Trophoblast cell (in vitro differentiated cells and primary cell): ENCODE measurements at regions not wholly inside any gene's neighbourhood (a gene's known extent, or its start where the extent isn't known, plus 50 kb on each side); places are given as distances from the start of the nearest gene placed in this dataset.

Experiments
- DNase-seq, 2 donors: peaks; one replicate each; pipeline ENCODE4 v3.0.0-alpha.2; 2016
- H2AFZ ChIP-seq: 2 replicates; pipeline ENCODE4 v1.6.1; 2013; ENCODE audit warnings: low read length, moderate library complexity, mild to moderate bottlenecking; ENCODE audit not compliant: insufficient read depth, poor library complexity
- H2AK5ac ChIP-seq: 2 replicates; pipeline ENCODE4 v1.6.1; 2013; ENCODE audit warnings: mild to moderate bottlenecking, low read length
- H2BK120ac ChIP-seq: 2 replicates; pipeline ENCODE4 v1.6.1; 2013; ENCODE audit warnings: low read length, mild to moderate bottlenecking, moderate library complexity; ENCODE audit not compliant: insufficient read depth, poor library complexity
- H2BK12ac ChIP-seq: 2 replicates; pipeline ENCODE4 v1.6.1; 2013; ENCODE audit warnings: mild to moderate bottlenecking, low read length, moderate library complexity
- H2BK5ac ChIP-seq: 2 replicates; pipeline ENCODE4 v1.6.1; 2013; ENCODE audit warnings: low read length, low read depth, moderate library complexity, mild to moderate bottlenecking; ENCODE audit not compliant: poor library complexity
- H3K14ac ChIP-seq: 2 replicates; pipeline ENCODE4 v1.6.1; 2013; ENCODE audit warnings: mild to moderate bottlenecking, low read length
- H3K18ac ChIP-seq: 2 replicates; pipeline ENCODE4 v1.6.1; 2013; ENCODE audit warnings: mild to moderate bottlenecking, low read length
- H3K23ac ChIP-seq: 2 replicates; pipeline ENCODE4 v1.6.1; 2013; ENCODE audit warnings: low read length
- H3K27ac ChIP-seq: 2 replicates; pipeline ENCODE4 v1.5.1; 2013; ENCODE audit warnings: low read depth, mild to moderate bottlenecking, inconsistent platforms, low read length, moderate library complexity
- H3K27me3 ChIP-seq: 2 replicates; pipeline ENCODE4 v1.6.1; 2013; ENCODE audit warnings: inconsistent platforms, mild to moderate bottlenecking, low read length, moderate library complexity; ENCODE audit not compliant: insufficient read depth
- H3K36me3 ChIP-seq, 2 experiments: 1 replicate in 1 of 2; 2 replicates in 1 of 2; pipeline ENCODE4 v1.6.1; 2013; ENCODE audit warnings: low read length in 2 of 2, mild to moderate bottlenecking in 2 of 2, moderate library complexity in 1 of 2; ENCODE audit not compliant: insufficient read depth in 2 of 2, control insufficient read depth in 1 of 2
- H3K4ac ChIP-seq: 2 replicates; pipeline ENCODE4 v1.6.1; 2013; ENCODE audit warnings: low read depth, mild to moderate bottlenecking, low read length, moderate library complexity
- H3K4me1 ChIP-seq, 2 experiments: 1 replicate in 1 of 2; 2 replicates in 1 of 2; pipeline ENCODE4 v1.6.1; 2013; ENCODE audit warnings: low read length in 2 of 2, mild to moderate bottlenecking in 2 of 2, moderate library complexity in 1 of 2; ENCODE audit not compliant: insufficient read depth in 2 of 2, control insufficient read depth in 1 of 2
- H3K4me2 ChIP-seq: 2 replicates; pipeline ENCODE4 v1.6.1; 2013; ENCODE audit warnings: inconsistent platforms, mild to moderate bottlenecking, low read length, moderate library complexity
- H3K4me3 ChIP-seq: 2 replicates; pipeline ENCODE4 v1.5.1; 2013; ENCODE audit warnings: mild to moderate bottlenecking, low read depth, low read length, inconsistent platforms
- H3K79me1 ChIP-seq: one replicate; pipeline ENCODE4 v1.6.1; 2013; ENCODE audit warnings: low read length
- H3K79me2 ChIP-seq: 2 replicates; pipeline ENCODE4 v1.6.1; 2013; ENCODE audit warnings: low read length, mild to moderate bottlenecking; ENCODE audit not compliant: control insufficient read depth, insufficient read depth, poor library complexity
- H3K9ac ChIP-seq: 2 replicates; pipeline ENCODE4 v1.6.1; 2013; ENCODE audit warnings: mild to moderate bottlenecking, low read length
- H3K9me3 ChIP-seq: 2 replicates; pipeline ENCODE4 v1.6.1; 2013; ENCODE audit warnings: low read depth, mild to moderate bottlenecking, control low read depth, inconsistent platforms, low read length; ENCODE audit not compliant: insufficient read depth
- H4K12ac ChIP-seq: 2 replicates; pipeline ENCODE4 v1.6.1; 2013; ENCODE audit warnings: low read depth, mild to moderate bottlenecking, low read length, moderate library complexity
- H4K8ac ChIP-seq: 2 replicates; pipeline ENCODE4 v1.6.1; 2013; ENCODE audit warnings: low read depth, mild to moderate bottlenecking, low read length, moderate library complexity
- H4K91ac ChIP-seq: one replicate; pipeline ENCODE4 v1.6.1; 2013; ENCODE audit warnings: low read depth, mild to moderate bottlenecking, low read length, moderate library complexity
- WGBS: extraction: QIAGEN DNeasy Blood & Tissue Kit; methylation state at CpG from one replicate; pipeline ENCODE4 v1.1.7; 2013; ENCODE audit warnings: missing lambda C conversion rate; ENCODE audit not compliant: insufficient read length, insufficient coverage; ENCODE audit errors: extremely low coverage; 5-methylcytosine and 5-hydroxymethylcytosine counted together

- Histone ChIP-seq H3K4ac (no peak overlapping the region), H4K91ac (no peak overlapping the region), H2AK5ac (no peak overlapping the region), H3K4me2 (no peak overlapping the region), H3K27ac (no peak overlapping the region), H2BK5ac (no peak overlapping the region), H3K36me3 (no peaks in the 10 kb centered on the region), H3K27me3 (no peaks in the 10 kb centered on the region), H3K4me1 (no peaks in the 10 kb centered on the region), H2AFZ (no peak overlapping the region), H4K8ac (no peak overlapping the region), H3K4me3 (no peak overlapping the region), H3K18ac (no peak overlapping the region), H3K14ac (no peak overlapping the region), H3K79me2 (no peaks in the 10 kb centered on the region), H2BK120ac (no peak overlapping the region), H3K9ac (no peak overlapping the region), H3K23ac (no peak overlapping the region), H3K79me1 (no peaks in the 10 kb centered on the region), H3K9me3 (no peaks in the 10 kb centered on the region), H2BK12ac (no peak overlapping the region), H4K12ac (no peak overlapping the region)
- no CpG with 5 or more reads among the region's 2 CpGs for WGBS
- DNase-seq: peak in 1 of 2 donors; percentile 46
Observed at GRCh38 chr2:58731488-58731869, 490.4 kb upstream of the FANCL start.

DNA sequence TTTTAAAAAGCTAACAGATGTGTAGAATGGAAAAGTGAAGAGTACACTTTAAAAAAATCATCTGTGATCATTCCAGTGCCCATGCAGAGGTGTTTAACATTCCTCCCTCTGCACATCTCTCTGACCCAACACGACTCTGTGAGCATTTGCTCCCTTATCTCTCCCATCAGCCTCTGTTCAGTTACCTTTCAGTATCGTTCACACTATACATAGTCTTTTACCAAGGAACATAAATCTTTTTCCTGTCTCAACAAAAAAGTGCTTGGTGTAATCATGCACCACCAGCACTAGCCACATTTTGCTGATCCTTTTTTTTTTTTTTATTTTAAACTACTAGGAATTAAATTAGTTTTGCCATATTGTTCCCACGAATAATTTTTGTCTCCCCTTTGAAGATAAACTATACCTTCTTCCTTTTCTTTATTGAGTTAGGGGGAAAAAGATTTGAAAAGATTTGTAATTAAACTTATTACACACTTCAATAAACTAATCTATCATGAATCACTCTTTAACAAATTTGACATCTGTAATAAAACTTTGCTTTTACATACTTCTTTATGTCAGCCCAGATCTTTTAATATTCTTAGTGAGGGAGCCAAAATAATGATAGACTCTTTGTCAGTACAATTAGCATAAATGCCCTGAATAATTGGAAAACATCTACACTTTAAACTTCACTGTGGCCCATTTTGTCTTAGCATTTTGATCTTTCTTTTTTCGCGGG, 489.8 kb upstream of the FANCL start:
- H3K4ac ChIP-seq: no peak overlapping the region
- no peak overlapping the region for H2BK5ac ChIP-seq
- H3K4me1 ChIP-seq: no peaks in the 10 kb centered on the region
- H3K9ac ChIP-seq: no peak overlapping the region
- no peak overlapping the region for H2BK120ac ChIP-seq
- no peak overlapping the region for H2AFZ ChIP-seq
- no peak overlapping the region for H4K8ac ChIP-seq
- no peak overlapping the region for H2AK5ac ChIP-seq
- DNase-seq: no peak
- no peak overlapping the region for H4K91ac ChIP-seq
- H3K18ac ChIP-seq: no peak overlapping the region
- no peak overlapping the region for H3K4me2 ChIP-seq
- H3K9me3 ChIP-seq: no peaks in the 10 kb centered on the region
- H2BK12ac ChIP-seq: no peak overlapping the region
- H3K27ac ChIP-seq: no peak overlapping the region
- no peaks in the 10 kb centered on the region for H3K36me3 ChIP-seq
- no peak overlapping the region for H3K14ac ChIP-seq
- no peak overlapping the region for H3K4me3 ChIP-seq
- WGBS: no CpG with 5 or more reads among the region's 5 CpGs
- no peak overlapping the region for H4K12ac ChIP-seq
- H3K79me2 ChIP-seq: no peaks in the 10 kb centered on the region
- H3K23ac ChIP-seq: no peak overlapping the region
- no peaks in the 10 kb centered on the region for H3K27me3 ChIP-seq
- no peaks in the 10 kb centered on the region for H3K79me1 ChIP-seq

GRCh38 chr2:58727981-58728656, 487.0 kb upstream of the FANCL start:
- H3K9me3 ChIP-seq: no peaks in the 10 kb centered on the region
- H4K12ac ChIP-seq: no peak overlapping the region
- no peak overlapping the region for H3K18ac ChIP-seq
- H3K4me2 ChIP-seq: no peak overlapping the region
- no peak overlapping the region for H3K4ac ChIP-seq
- DNase-seq: no peak
- H3K27ac ChIP-seq: no peak overlapping the region
- no peaks in the 10 kb centered on the region for H3K79me2 ChIP-seq
- no peak overlapping the region for H3K4me3 ChIP-seq
- H3K36me3 ChIP-seq: no peaks in the 10 kb centered on the region
- H2AK5ac ChIP-seq: no peak overlapping the region
- no peak overlapping the region for H2AFZ ChIP-seq
- no CpG with 5 or more reads among the region's 2 CpGs for WGBS
- no peaks in the 10 kb centered on the region for H3K4me1 ChIP-seq
- H3K14ac ChIP-seq: no peak overlapping the region
- no peak overlapping the region for H4K91ac ChIP-seq
- H3K23ac ChIP-seq: no peak overlapping the region
- H4K8ac ChIP-seq: no peak overlapping the region
- H3K79me1 ChIP-seq: no peaks in the 10 kb centered on the region
- no peak overlapping the region for H2BK5ac ChIP-seq
- H2BK12ac ChIP-seq: no peak overlapping the region
- no peak overlapping the region for H3K9ac ChIP-seq
- H2BK120ac ChIP-seq: no peak overlapping the region
- H3K27me3 ChIP-seq: no peaks in the 10 kb centered on the region

- Histone ChIP-seq H2AK5ac (no peak overlapping the region), H2AFZ (no peak overlapping the region), H3K4ac (no peak overlapping the region), H2BK5ac (no peak overlapping the region), H3K4me2 (no peak overlapping the region), H3K36me3 (no peaks in the 10 kb centered on the region), H3K9me3 (no peaks in the 10 kb centered on the region), H3K4me3 (no peak overlapping the region), H2BK12ac (no peak overlapping the region), H4K8ac (no peak overlapping the region), H3K18ac (no peak overlapping the region), H3K14ac (no peak overlapping the region), H4K12ac (no peak overlapping the region), H3K27ac (no peak overlapping the region), H3K23ac (no peak overlapping the region), H3K79me1 (no peaks in the 10 kb centered on the region), H2BK120ac (no peak overlapping the region), H3K9ac (no peak overlapping the region), H4K91ac (no peak overlapping the region), H3K79me2 (no peaks in the 10 kb centered on the region), H3K27me3 (no peaks in the 10 kb centered on the region), H3K4me1 (no peaks in the 10 kb centered on the region)
- no CpG with 5 or more reads among the region's 4 CpGs for WGBS
- DNase-seq: peak in 1 of 2 donors; percentile 26
Observed at GRCh38 chr2:58721912-58722591, 480.9 kb upstream of the FANCL start.
